ENCODE measurements at regions not wholly inside any gene's neighbourhood (a gene's known extent, or its start where the extent isn't known, plus 50 kb on each side); places are given as distances from the start of the nearest gene placed in this dataset.

DNA sequence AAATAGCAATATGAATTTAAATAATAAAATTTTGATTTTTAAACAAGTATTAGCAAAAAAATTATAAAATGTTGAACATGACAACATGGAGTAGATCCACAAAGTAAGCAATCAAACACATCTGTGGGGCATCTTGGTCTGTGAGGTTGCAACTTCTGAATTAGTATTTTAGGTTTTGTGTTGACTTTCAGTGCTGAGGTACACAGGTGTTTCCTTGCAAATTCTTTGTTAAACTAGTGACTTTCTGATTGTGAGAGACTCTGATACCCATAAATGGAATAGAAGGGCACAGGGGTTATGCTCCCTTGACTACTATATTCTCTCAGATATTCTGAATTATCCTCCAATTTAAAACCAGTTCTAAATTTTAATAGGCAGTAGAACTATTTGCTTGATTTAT lies 841.7 kb downstream of the CDH8 start:
- TF ChIP-seq POLR2AphosphoS5 (IDR thresholded peaks at IDR 0.05) (no peak), CTCF (IDR thresholded peaks at IDR 0.05) (no peak), EP300 (IDR thresholded peaks at IDR 0.05) (no peak), POLR2A (IDR thresholded peaks at IDR 0.05; ENCODE audit: low read depth) (no peak)
